Right ventricle myocardium inferior (tissue), 1 donor: ENCODE measurements at regions not wholly inside any gene's neighbourhood (a gene's known extent, or its start where the extent isn't known, plus 50 kb on each side); places are given as distances from the start of the nearest gene placed in this dataset.
"Not testable (repeated sequence)": the region's sequence is repeated elsewhere in the genome, so short reads cannot be mapped to it uniquely, and the experiment has no call there.

Source experiments
- ATAC-seq: fragments of 200-7000 bp; cut with Tn5 transposase; one replicate; pipeline ENCODE4 v1.9.1; 2020; ENCODE audit warnings: mild to moderate bottlenecking, moderate library complexity
- DNase-seq: peaks from one replicate; pipeline ENCODE4 v3.0.0; 2021; ENCODE audit errors: missing footprints
- intact Hi-C: fragments of 100-400 bp; cut with DNase I; formaldehyde crosslinking; loops from one replicate; pipeline ENCODE4 v1.11.0; 2022
- donor health status: DM: no; HTN: yes; CAD: no; lungs with severe emphysema.

DNA sequence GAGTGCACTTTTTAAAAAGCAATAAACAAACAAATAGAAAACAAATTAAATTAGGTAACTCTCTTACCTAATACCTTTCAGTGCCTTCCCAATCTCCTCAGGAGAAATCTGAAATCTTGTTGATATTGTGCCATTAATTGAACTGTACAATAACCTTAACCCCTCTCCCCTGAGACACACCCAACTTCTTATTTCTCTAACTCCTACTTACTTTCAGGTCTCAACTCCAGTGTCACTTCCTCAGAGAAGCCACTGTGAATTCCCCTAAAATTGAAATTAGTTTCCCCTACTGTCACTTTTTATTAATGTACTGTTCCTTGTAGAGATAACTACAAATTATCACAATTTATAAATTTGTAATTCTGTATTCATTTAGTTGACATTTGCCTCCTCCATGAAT lies 295.3 kb upstream of the TNC start:
- intact Hi-C loops = no loop called here
- ATAC-seq (no peak), DNase-seq (no peak)

DNA sequence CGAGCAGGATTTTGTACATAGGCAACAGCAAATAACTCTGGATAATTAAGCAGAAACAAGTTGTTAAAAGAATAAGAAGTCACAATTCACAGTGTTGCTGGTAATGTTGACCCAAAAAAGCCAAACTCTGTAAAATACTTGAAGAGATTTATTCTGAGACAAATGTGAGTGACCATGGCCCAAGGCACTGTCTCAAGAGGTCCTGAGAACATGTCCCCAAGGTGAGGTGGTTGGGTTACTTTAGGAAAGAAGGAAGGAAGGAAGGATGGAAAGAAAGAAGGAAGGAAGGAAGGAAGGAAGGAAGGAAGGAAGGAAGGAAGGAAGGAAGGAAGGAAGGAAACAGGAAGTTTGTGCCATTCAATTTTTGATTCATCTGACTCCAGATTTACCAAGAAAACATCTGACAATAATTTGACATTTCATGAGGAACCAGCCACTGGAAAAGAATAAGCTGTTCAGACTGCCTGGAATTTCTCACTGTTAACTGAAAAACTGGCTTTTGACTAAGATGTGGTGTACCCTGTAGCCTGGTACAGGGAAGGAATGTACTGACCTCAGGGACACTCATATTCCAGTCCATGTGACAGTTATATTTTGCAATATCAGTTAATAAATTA lies 295.9 kb upstream of the TNC start:
- DNase-seq = no peak
- no peak for ATAC-seq
- intact Hi-C loops = no loop called here

DNA sequence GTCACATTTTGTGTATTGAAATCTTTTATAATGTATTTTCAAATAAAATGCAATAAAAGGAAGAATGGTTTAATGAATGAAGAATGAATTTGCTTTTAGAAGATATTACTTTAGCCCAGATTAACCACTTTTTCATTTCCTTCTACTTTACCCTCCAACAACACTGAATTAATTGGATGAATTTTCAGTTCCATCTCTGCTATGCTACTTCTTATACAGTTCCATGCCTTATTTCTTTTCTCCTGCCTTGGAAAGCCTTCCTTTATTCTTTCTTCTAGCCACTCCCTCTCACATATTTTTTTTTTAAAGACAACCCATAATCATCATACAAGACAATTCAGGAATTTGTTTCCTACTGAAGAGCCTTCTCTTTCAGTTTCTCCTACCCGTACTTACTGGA lies 296.6 kb upstream of the TNC start:
- DNase-seq = no peak
- intact Hi-C loops = no loop called here
- no peak for ATAC-seq

DNA sequence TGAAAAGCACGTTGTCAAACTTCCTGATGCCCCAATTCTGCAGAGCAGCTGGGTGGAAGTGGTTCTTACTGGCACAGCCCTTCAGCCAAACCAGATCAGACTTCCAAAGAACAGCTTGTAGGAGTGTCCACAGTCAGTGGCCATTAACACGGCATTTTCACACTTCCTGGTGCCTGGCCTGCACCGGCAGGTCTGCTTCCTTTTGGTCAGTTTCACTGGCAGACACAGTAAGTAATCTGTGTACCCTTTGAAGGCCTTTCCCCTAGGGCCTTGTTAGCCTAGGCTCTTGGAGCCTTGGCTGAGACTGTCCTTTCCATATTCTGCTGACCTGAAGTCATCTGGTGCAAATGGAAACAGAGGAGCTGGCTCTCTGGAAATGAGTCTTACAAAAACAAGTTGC lies 297.5 kb upstream of the TNC start:
- peak; percentile 37 for ATAC-seq
- DNase-seq = no peak
- intact Hi-C loops = no loop called here

DNA sequence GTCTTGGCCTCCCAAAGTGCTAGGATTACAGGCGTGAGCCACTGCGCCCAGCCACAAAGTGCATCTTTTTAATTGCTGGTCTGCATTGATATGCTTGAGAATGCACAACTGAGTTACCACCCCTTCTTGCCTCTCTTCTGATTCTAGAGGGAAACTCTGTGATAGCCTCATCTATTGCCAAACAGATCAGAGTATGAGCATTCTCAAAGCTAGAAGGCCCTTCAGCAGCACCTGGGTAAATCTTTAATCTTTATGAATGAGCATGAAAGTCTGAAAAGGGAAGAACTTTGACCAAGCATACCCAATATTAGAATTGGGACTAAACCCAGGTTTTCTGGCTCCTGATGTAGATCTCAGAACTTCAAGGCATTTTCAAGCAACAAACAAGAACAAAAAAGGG lies 298.3 kb upstream of the TNC start:
- no peak for ATAC-seq
- intact Hi-C loops = no loop called here
- DNase-seq = no peak

DNA sequence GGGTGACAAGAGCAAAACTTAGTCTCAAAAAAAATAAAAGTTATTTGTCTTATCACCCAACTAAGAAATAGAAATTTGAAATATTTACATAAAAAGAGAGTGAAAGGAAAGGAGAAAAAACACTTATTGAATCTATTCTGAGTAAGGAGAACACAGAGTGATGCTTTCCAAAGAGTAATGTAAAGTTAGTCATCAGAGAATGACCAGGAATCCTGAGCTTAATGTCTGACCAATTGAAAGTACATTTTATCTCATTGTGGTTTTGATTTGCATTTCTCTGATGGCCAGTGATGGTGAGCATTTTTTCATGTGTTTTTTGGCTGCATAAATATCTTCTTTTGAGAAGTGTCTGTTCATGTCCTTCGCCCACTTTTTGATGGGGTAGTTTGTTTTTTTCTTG lies 300.2 kb upstream of the TNC start:
- DNase-seq, intact Hi-C loops, ATAC-seq: not testable (repeated sequence)

DNA sequence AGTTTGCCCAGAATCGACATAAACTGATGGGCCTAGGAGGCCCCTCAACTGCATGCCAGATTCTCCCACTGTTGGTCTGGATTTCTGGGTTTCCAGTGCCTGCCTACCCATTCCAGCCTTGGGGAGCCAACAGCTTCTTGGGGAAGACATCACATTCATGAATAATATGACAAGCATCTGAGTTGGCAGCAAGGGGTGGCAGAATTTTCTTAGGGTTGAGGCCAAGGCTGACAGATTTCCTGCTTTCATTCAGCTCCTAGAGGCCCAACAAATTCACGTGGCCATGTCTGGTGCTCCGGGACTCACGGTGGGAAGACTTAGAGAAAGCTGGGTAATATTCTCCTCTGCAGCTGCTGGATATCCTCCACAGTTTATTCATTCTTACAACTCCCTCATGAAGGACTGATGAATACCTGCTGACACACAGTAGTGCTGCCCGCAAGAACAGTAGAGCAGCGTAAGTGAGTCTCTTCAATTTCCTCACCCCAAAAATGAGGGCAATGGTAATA lies 305.0 kb upstream of the TNC start:
- no peak for DNase-seq
- intact Hi-C loops = no loop called here
- no peak for ATAC-seq

DNA sequence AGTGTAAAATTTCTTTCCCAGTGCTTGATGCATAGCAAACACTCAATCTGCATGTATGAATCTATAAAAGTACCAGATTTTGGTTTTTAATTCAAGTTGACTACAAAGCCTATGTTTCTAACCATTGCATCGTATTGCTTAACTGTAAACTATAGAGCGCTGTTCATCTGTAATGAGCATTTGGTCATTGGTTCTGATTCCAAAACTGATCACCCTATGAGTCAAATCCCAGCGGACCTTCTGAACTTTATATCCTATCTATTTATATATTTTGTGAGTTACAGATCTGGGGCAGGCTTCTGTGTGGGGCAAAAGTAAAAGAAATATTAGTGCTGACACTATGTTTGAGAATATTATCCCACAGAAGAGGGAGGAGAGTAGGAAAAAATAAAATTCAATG lies 305.7 kb upstream of the TNC start:
- intact Hi-C loops = no loop called here
- DNase-seq (no peak), ATAC-seq (no peak)

DNA sequence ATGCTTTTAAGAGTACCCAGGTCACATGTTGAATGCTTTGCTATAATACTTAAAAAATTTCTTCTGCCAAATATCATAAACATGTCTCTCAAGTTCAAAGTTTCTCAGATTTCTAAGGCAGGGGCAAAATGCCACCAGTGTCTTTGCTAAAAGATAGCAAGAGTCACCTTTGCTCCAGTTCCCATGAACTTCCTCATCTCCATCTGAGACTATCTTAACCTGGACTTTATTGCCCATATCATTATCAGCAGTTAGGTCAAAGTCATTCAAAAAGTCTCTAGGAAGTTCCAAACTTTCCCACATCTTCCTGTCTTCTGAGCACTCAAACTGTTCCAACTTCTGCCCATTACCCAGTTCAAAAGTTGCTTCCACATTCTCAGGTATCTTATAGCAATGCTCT lies 307.6 kb upstream of the TNC start:
- DNase-seq (no peak), ATAC-seq (no peak)
- intact Hi-C loops = no loop called here

DNA sequence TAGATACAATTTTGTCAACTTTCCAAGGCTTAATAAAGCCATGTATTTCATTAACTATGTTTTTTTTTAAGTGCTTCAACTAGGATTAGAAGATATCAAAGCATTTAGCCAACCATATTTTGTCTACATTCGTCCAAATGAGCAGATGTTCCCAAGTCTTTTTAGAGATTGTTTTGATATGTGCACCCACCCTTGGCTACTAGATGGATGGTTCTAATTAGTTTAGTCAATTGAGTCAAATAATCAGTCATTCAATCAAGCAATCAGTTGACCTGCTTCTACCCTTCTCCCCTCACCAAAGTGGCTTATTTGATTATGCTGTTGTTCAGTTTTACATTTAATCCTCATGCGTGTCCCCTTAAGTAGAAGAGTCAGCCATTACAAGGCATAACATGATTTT lies 319.5 kb upstream of the TNC start:
- intact Hi-C loops = no loop called here
- DNase-seq (no peak), ATAC-seq (no peak)

DNA sequence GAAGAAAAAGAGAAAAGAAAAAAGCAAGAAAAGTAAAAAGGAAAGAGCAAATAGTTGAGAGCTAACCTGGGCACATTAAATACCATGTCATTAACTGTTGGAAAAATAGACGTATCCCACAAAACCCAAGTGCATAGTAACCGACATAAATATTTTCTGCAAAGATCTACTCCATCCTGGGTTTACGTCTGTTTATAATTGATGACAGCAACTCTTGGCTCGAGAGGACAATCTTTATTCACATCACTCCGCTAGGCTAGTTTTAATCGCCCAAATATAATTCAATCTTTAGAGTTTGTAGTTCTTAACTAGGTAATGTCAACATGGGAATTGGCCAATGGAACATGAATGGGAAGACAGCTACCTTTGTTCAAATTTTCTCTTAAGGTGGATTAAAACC lies 321.7 kb upstream of the TNC start:
- no peak for ATAC-seq
- intact Hi-C loops = no loop called here

DNA sequence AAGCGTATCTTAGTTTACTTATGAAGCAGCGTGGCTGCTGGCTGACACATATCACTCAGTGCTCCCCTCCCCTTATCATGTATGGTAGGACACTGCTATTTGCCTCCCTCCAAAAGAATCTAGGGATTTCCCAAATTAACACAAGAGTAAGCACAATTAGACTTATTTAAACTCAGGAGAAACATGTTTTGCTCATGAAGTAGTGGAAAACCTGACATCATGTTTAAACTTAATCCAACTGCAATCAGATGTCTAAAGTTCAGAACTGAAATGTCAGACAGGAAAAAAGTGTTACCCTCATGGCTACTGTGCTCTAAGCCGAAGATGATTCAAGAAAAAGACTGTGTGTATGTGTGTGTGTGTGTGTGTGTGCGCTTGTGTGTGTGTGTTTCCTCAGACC lies 324.1 kb upstream of the TNC start:
- ATAC-seq (peak; percentile 46), DNase-seq (no peak)
- intact Hi-C loops = no loop called here

More for the DNA sequence above, 321.7 kb upstream of the TNC start:
- DNase-seq = no peak

DNA sequence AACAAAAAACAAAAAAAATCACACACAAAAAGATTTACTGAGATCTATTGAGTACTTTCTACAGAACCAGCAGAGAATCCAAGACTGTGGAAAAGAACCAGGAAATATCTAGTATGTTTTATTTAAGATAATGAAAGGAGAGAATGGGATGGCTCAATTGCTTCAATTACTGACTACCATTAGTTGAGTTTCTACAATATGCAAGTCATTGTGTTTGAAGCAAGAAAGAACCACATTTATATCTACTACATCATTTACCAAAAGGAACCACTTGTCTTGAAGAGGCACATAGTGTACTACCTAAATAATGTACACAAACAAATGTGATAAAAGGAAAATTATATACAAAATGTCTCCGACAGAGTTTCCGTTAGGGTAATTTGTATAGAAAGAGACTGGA lies 325.9 kb upstream of the TNC start:
- intact Hi-C loops = no loop called here
- ATAC-seq = no peak
- DNase-seq = no peak

DNA sequence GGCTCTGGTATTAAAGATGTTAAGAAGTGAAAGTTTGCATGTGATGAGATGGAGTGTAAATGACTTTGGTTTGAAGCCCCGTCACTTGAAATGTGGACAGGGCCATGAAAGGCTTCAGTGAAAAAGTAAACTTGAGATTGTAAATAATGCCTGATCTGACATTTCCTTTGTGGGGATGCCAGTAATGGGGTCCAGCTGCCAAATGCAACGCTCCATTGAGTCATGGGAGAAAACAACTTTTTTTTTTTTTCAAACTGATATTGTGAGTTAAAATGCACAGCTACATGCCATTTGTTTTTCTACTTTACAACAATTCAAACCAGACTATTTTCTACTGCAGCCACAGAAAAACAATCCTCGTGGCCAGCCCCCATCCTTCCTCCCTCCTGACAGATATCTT lies 327.0 kb upstream of the TNC start:
- no peak for DNase-seq
- intact Hi-C loops = no loop called here
- ATAC-seq = no peak

DNA sequence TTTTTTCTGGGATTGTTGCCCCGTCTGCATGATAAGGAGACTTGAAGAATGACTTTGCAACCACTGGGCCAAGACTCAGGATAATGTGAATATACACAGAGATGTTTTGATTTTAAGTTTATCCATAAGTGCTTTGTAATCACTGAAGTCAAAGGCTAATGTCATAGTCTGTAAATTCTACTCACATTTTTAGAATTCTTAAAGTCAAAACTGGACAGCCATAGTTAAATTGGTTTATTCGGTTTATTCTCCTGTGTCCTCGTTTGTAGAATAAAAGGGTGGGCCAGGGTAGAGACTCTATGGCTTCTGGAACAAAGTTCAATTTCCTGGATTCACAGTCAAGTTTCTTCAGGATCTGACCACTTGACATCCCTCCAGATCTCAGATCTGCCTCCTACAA lies 327.7 kb upstream of the TNC start:
- ATAC-seq (no peak), DNase-seq (no peak)
- intact Hi-C loops = no loop called here

DNA sequence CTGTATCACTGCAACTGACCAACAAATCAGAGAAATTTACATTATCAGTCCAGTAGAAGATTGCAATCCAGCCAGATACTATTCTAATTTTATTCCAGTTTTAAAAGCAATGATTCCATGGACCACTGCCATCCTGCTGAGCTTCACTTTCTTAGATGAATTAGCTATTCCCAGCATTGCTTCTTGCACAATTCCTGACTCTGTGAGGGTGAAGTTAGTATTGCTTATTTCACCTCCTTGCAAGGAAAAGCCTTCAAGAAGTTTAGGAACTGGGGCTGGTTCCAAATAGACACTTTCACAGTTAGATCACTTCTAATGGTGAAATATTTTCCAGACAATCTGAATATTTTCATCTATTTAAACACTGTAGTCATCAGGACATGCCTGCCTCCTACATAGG lies 338.6 kb upstream of the TNC start:
- ATAC-seq (peak; percentile 57), DNase-seq (no peak)
- intact Hi-C loops = no loop called here

DNA sequence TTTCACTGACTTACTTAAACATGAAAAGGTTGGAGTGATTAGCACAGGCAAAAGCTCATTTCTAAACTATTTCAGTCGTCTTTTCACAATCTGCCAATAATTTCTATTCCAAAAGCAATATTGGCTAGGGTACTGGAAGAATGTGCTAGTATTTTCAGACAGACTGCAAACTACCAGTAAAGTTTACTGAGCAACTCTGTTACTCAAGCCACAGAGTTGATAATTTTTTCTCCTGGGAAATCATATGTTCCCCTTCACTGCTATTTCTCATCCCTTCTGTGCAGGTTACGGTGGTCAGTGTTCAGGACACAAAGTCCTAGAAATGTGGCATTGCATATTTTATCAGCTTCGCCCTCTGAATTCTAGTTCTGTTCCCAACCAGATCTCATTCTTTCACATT lies 343.3 kb upstream of the TNC start:
- peak; percentile 62 for ATAC-seq
- no peak for DNase-seq
- intact Hi-C loops = no loop called here

DNA sequence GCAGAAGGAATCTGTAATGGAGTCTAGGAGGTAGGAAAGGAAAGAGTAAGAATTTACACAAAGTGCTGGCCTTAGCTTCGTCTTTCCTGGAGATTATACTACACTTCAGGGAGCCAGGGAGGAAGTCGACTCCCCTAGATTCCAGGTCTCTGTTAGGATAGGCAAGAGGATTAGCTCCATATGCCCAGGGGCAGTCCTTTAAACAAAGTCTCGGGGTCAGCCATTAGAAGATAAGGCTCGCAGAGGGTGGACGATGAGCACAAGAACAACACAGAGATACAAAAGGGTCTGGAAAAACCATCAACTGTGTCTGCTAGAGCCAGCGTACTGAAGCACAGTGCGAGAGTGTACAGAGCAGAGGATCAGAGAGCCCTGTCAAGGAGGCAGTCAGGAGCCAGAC lies 344.7 kb upstream of the TNC start:
- no peak for DNase-seq
- intact Hi-C loops = no loop called here
- no peak for ATAC-seq

DNA sequence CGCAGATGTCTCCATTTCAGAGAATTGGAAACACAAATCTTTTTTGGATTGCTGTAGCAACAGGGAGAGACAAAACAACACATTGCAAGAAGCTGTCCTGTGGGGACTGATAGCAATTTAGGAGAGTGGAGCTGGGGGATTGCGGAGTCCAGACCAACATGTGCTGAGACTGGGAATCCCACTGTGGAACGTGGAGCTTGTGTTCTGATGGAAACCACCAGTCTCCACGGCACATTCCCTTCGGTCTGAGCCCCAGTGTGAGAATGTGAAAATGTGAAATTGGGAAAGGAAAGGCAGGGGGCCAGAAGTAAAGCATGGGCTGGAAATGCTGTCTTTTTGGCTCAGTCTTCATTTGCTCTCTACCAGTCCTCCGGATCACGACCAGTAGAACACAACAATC lies 348.8 kb upstream of the TNC start:
- intact Hi-C loops = no loop called here
- ATAC-seq (peak; percentile 92), DNase-seq (no peak)

DNA sequence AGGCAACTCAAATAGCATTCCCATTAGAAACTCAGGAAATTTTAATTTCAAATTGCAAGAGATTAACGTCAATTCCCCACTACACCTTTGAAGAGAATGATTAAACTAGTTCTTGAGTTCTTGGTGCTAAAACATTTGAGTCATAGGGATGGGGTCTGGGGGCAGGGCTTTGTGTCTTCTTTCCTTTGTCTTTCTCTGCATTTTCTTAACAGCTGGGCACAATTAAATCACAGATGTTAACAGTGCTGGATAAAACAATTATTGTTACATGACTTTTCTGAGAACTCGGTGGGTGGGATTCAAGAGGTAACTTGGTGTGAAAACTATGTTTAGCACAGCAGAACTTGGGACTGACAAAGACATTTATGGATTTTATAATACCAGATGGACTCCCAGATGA lies 351.9 kb upstream of the TNC start:
- ATAC-seq = no peak
- intact Hi-C loops = no loop called here
- DNase-seq = no peak

DNA sequence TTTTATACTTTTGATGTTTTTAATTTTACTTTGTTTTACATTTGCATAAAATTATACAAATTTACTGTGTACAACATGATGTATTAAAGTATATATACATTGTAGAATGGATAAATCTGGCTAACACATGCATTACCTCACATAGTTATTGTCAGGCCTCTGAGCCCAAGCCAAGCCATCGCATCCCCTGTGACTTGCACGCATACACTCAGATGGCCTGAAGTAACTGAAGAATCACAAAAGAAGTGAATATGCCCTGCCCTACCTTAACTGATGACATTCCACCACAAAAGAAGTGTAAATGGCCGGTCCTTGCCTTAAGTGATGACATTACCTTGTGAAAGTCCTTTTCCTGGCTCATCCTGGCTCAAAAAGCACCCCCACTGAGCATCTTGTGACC lies 355.1 kb upstream of the TNC start:
- intact Hi-C loops, DNase-seq, ATAC-seq: not testable (repeated sequence)
